Uterus (tissue), 2 donors: ENCODE measurements at regions not wholly inside any gene's neighbourhood (a gene's known extent, or its start where the extent isn't known, plus 50 kb on each side); places are given as distances from the start of the nearest gene placed in this dataset.

ENCODE experiments used
- POLR2A ChIP-seq, 2 donors: fragments of 450-650 bp; IDR thresholded peaks; one replicate each; pipeline ENCODE4 v1.6.1; 2016; ENCODE audit warnings: antibody characterized with exemption in 2 of 2, mild to moderate bottlenecking in 1 of 2, moderate library complexity in 1 of 2
- TF ChIP-seq, protein P1 (sequence below), 4 experiments: fragments of 200-600 bp in 2 of 4; fragments of 450-650 bp in 2 of 4; sonication (generic) in 2 of 4; IDR thresholded peaks; one replicate each; pipeline ENCODE4 v1.5.1; 2016 to 2019; ENCODE audit warnings: antibody characterized with exemption in 4 of 4, mild to moderate bottlenecking in 2 of 4, moderate library complexity in 1 of 4

DNA sequence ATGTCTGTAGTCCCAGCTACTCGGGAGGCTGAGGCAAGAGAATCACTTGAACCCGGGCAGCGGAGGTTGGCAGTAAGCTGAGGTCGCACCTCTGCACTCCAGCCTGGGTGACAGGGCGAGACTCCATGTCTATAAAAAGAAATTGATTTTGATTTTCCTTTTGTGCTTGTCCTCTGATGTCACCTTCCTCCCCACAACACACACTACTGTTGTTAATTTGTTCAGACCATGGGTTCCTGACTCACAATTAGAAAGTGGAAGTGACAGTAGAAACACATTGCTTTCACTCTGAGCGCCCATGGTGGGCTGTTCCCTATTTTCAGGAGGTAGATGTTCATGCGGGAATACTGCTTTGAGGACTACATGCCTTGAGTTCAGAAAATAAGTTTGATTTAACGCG, 165.5 kb upstream of the KCNJ6 start:
- no peak for TF ChIP-seq POLR2A (IDR thresholded peaks at IDR 0.05)
- TF ChIP-seq, protein P1, sequence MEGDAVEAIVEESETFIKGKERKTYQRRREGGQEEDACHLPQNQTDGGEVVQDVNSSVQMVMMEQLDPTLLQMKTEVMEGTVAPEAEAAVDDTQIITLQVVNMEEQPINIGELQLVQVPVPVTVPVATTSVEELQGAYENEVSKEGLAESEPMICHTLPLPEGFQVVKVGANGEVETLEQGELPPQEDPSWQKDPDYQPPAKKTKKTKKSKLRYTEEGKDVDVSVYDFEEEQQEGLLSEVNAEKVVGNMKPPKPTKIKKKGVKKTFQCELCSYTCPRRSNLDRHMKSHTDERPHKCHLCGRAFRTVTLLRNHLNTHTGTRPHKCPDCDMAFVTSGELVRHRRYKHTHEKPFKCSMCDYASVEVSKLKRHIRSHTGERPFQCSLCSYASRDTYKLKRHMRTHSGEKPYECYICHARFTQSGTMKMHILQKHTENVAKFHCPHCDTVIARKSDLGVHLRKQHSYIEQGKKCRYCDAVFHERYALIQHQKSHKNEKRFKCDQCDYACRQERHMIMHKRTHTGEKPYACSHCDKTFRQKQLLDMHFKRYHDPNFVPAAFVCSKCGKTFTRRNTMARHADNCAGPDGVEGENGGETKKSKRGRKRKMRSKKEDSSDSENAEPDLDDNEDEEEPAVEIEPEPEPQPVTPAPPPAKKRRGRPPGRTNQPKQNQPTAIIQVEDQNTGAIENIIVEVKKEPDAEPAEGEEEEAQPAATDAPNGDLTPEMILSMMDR (IDR thresholded peaks at IDR 0.05) = no peak
